GM12878 (cell line): ENCODE measurements at regions not wholly inside any gene's neighbourhood (a gene's known extent, or its start where the extent isn't known, plus 50 kb on each side); places are given as distances from the start of the nearest gene placed in this dataset.

Source experiments
- ATAC-seq: fragments of 200-7000 bp; cut with Tn5 transposase; 3 replicates; pipeline ENCODE4 v1.9.1; 2020; ENCODE audit warnings: mild to moderate bottlenecking, moderate library complexity
- BruUV-seq: library from RNA; stranded (reverse); fragments of 400-500 nt; replicated peaks from 2 replicates; lab custom pipeline; 2021; lab: Mats Ljungman, UMichigan
- CTCF ChIA-PET: fragments of 300-600 bp; sonication (Branson Sonifier 250); formaldehyde crosslinking; extraction: SDS; loops from one replicate; lab custom pipeline; 2021; ENCODE audit warnings: inconsistent platforms; lab: Yijun Ruan, JAX
- POLR2A ChIA-PET: fragments of 350-600 bp; formaldehyde crosslinking; extraction: SDS; loops from one replicate; lab custom pipeline; 2021; ENCODE audit warnings: inconsistent platforms; lab: Charles Lee
- RAD21 ChIA-PET: fragments of 300-600 bp; sonication (Branson Sonifier 250); formaldehyde crosslinking; loops from one replicate; lab custom pipeline; 2023; ENCODE audit warnings: antibody characterized with exemption; ENCODE audit not compliant: unreplicated experiment; lab: Charles Lee
- SMC1A ChIA-PET: fragments of 300-600 bp; sonication (Branson Sonifier 250); formaldehyde crosslinking; loops from one replicate; lab custom pipeline; 2023; ENCODE audit not compliant: unreplicated experiment, uncharacterized antibody; lab: Charles Lee
- DNase-seq: peaks from one replicate; pipeline ENCODE4 v3.0.0-alpha.2; 2011; ENCODE audit warnings: low read depth, low spot score
- FAIRE-seq: peaks from 3 replicates; lab custom pipeline; 2011; peaks lifted over from hg19 to GRCh38; lab: Jason Lieb, UNC
- H2AFZ ChIP-seq: 2 replicates; pipeline ENCODE4 v1.6.0; 2011; ENCODE audit warnings: low read depth, low read length, control low read depth; ENCODE audit not compliant: control insufficient read depth
- H3K27ac ChIP-seq: 2 replicates; pipeline ENCODE4 v1.5.1; 2011; ENCODE audit warnings: control low read depth; ENCODE audit not compliant: control insufficient read depth, insufficient read depth
- H3K27me3 ChIP-seq, 2 experiments: replicated peaks in 1 of 2; 2 replicates each; pipeline versions ENCODE4 v1.6.0 to v1.6.1; 2011; ENCODE audit warnings: low read length in 1 of 2; ENCODE audit not compliant: control insufficient read depth in 2 of 2, insufficient read depth in 2 of 2
- H3K36me3 ChIP-seq, 2 experiments: 2 replicates each; pipeline ENCODE4 v1.5.1; 2011; ENCODE audit warnings: low read length in 1 of 2; ENCODE audit not compliant: control insufficient read depth in 2 of 2, insufficient read depth in 2 of 2
- H3K4me1 ChIP-seq: 2 replicates; pipeline ENCODE4 v1.6.1; 2011; ENCODE audit warnings: mild to moderate bottlenecking, low read length, moderate library complexity, mixed read lengths; ENCODE audit not compliant: control insufficient read depth, insufficient read depth
- H3K4me2 ChIP-seq: 2 replicates; pipeline ENCODE4 v1.6.0; 2011; ENCODE audit warnings: control low read depth; ENCODE audit not compliant: control insufficient read depth, insufficient read depth
- H3K4me3 ChIP-seq: fragments of 200-600 bp; sonication (generic); 2 replicates; pipeline ENCODE4 v1.5.1; 2016
- H3K79me2 ChIP-seq: 2 replicates; pipeline ENCODE4 v1.6.0; 2011; ENCODE audit warnings: low read length; ENCODE audit not compliant: control insufficient read depth, insufficient read depth
- H3K9ac ChIP-seq: 2 replicates; pipeline ENCODE4 v1.8.0; 2011; ENCODE audit warnings: low read length, control low read depth, mixed read lengths; ENCODE audit not compliant: control insufficient read depth, insufficient read depth
- H3K9me3 ChIP-seq: replicated peaks from 3 replicates; pipeline ENCODE4 v1.5.1; 2011; ENCODE audit warnings: mild to moderate bottlenecking, low read length; ENCODE audit not compliant: control insufficient read depth, insufficient read depth
- H4K20me1 ChIP-seq: 2 replicates; pipeline ENCODE4 v1.6.0; 2011; ENCODE audit not compliant: control insufficient read depth, insufficient read depth
- CBFB ChIP-seq: IDR thresholded peaks from 2 replicates; pipeline ENCODE4 v1.6.1; 2016; ENCODE audit warnings: antibody characterized with exemption, low read depth
- CTCF ChIP-seq, 3 experiments: IDR thresholded peaks in 2 of 3; conservative IDR thresholded peaks in 1 of 3; 2 replicates each; pipeline ENCODE4 v1.5.1; 2011; ENCODE audit warnings: low read depth in 3 of 3, low read length in 3 of 3, mild to moderate bottlenecking in 3 of 3, control low read depth in 2 of 3, moderate library complexity in 2 of 3, inconsistent platforms in 1 of 3, mixed read lengths in 1 of 3; ENCODE audit not compliant: control insufficient read depth in 2 of 3, insufficient read depth in 1 of 3; ENCODE audit errors: extremely low read depth in 1 of 3
- LARP7 ChIP-seq: fragments of 450-650 bp; IDR thresholded peaks from 2 replicates; pipeline ENCODE4 v1.6.1; 2017; ENCODE audit warnings: mild to moderate bottlenecking
- NFIC ChIP-seq: IDR thresholded peaks from 2 replicates; pipeline ENCODE4 v1.6.1; 2012; ENCODE audit warnings: low read depth, mild to moderate bottlenecking, inconsistent platforms, low read length, moderate library complexity
- NR2C2 ChIP-seq: IDR thresholded peaks from 2 replicates; pipeline ENCODE4 v1.6.1; 2011; ENCODE audit warnings: borderline replicate concordance, low read depth; ENCODE audit not compliant: control insufficient read depth, insufficient read length
- NRF1 ChIP-seq: conservative IDR thresholded peaks from 2 replicates; pipeline ENCODE4 v1.6.1; 2011; ENCODE audit warnings: mild to moderate bottlenecking, low read depth, low read length, improper control_type of control experiment
- PAX8 ChIP-seq: fragments of 450-650 bp; IDR thresholded peaks from 2 replicates; pipeline ENCODE4 v1.6.1; 2017; ENCODE audit warnings: mild to moderate bottlenecking, moderate library complexity
- PML ChIP-seq: IDR thresholded peaks from 2 replicates; pipeline ENCODE4 v1.6.1; 2012; ENCODE audit warnings: low read length, inconsistent platforms
- RCOR1 ChIP-seq: conservative IDR thresholded peaks from 2 replicates; pipeline ENCODE4 v1.6.1; 2012; ENCODE audit warnings: low read depth, low read length, improper control_type of control experiment
- SIX5 ChIP-seq: IDR thresholded peaks from 2 replicates; pipeline ENCODE4 v1.6.1; 2011; ENCODE audit warnings: mild to moderate bottlenecking, low read depth, low read length, moderate library complexity; ENCODE audit not compliant: severe bottlenecking
- SMC3 ChIP-seq: IDR thresholded peaks from 2 replicates; pipeline ENCODE4 v1.6.1; 2011; ENCODE audit warnings: low read length, improper control_type of control experiment, borderline replicate concordance
- TAF1 ChIP-seq: IDR thresholded peaks from 2 replicates; pipeline ENCODE4 v1.6.1; 2011; ENCODE audit warnings: mild to moderate bottlenecking, low read depth, low read length, borderline replicate concordance
- TARDBP ChIP-seq: IDR thresholded peaks from 2 replicates; pipeline ENCODE4 v1.6.1; 2016; ENCODE audit warnings: borderline replicate concordance
- TCF3 ChIP-seq: IDR thresholded peaks from 2 replicates; pipeline ENCODE4 v1.6.1; 2012; ENCODE audit warnings: low read depth, mild to moderate bottlenecking, low read length, borderline replicate concordance; ENCODE audit not compliant: insufficient read depth
- WGBS: methylation state at CpG from one replicate; pipeline ENCODE4 v1.1.6; 2016; ENCODE audit warnings: low lambda C conversion rate; ENCODE audit not compliant: insufficient replicate concordance, insufficient coverage; ENCODE audit errors: missing lambda C conversion rate; 5-methylcytosine and 5-hydroxymethylcytosine counted together
- in situ Hi-C: fragments of 300-500 bp; cut with MboI; formaldehyde crosslinking; loops from 9 replicates; pipeline ENCODE4 v1.14.3; 2018; ENCODE audit warnings: mixed read lengths
- intact Hi-C: fragments of 100-400 bp; cut with micrococcal nuclease; formaldehyde crosslinking; loops from one replicate; pipeline ENCODE4 v1.14.2; 2022; ENCODE audit not compliant: unreplicated experiment
- TF ChIP-seq, protein P1 (sequence below): IDR thresholded peaks from 2 replicates; pipeline ENCODE4 v1.6.1; 2011; ENCODE audit warnings: borderline replicate concordance, low read depth, mild to moderate bottlenecking, moderate library complexity, mixed read lengths, low read length; ENCODE audit not compliant: insufficient read depth; ENCODE audit errors: extremely low read length
- TF ChIP-seq, protein P2 (sequence below): IDR thresholded peaks from 2 replicates; pipeline ENCODE4 v1.6.1; 2012; ENCODE audit warnings: low read depth, low read length, improper control_type of control experiment
- TF ChIP-seq, protein P3 (sequence below): fragments of 150-350 bp; IDR thresholded peaks from 2 replicates; pipeline ENCODE4 v1.6.1; 2016; ENCODE audit warnings: low read depth, low read length

GRCh38 chr6:163745536-163746400 is 331.2 kb downstream of the QKI start:
- DNase-seq = no peak
- Histone ChIP-seq H3K79me2 (no peaks in the 10 kb centered on the region), H2AFZ (no peak overlapping the region), H3K27ac (no peak overlapping the region), H3K9me3 (no peaks in the 10 kb centered on the region; the same call in 2 of the 3 replicates), H3K9ac (no peak overlapping the region), H3K4me3 (no peak overlapping the region), H3K36me3 (no peaks in the 10 kb centered on the region), H4K20me1 (no peaks in the 10 kb centered on the region), H3K4me2 (no peak overlapping the region), H3K4me1 (peaks cover 6% of the 10 kb centered on the region), H3K27me3 (no peaks in the 10 kb centered on the region)
- ChIA-PET POLR2A (no interaction called here), CTCF (no interaction called here), SMC1A (interaction anchor here (0.6 to 1.7 kb wide), 2 partner anchors 32 to 404 kb away, joined by 3 to 4 read pairs; no protein-coding TSS in a partner anchor), RAD21 (no interaction called here)
- WGBS = 69% methylated on average over 10 of the region's 10 CpGs
- no TSS peak for BruUV-seq
- intact Hi-C loops (no loop called here), in situ Hi-C loops (no loop called here)
- no peak for ATAC-seq
- no peak for FAIRE-seq
- TF ChIP-seq CTCF (IDR thresholded peaks at IDR 0.05 in 2 of 3, conservative IDR thresholded peaks at IDR 0.05 in 1 of 3; ENCODE audit: control insufficient read depth in 2 of 3, extremely low read depth in 1 of 3, insufficient read depth in 1 of 3, low read depth in 3 of 3, low read length in 3 of 3) = no peak
- TF ChIP-seq, protein P1, sequence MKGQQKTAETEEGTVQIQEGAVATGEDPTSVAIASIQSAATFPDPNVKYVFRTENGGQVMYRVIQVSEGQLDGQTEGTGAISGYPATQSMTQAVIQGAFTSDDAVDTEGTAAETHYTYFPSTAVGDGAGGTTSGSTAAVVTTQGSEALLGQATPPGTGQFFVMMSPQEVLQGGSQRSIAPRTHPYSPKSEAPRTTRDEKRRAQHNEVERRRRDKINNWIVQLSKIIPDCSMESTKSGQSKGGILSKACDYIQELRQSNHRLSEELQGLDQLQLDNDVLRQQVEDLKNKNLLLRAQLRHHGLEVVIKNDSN = no peak
- TF ChIP-seq LARP7 = no peak
- TF ChIP-seq SIX5 = no peak
- TF ChIP-seq, protein P2, sequence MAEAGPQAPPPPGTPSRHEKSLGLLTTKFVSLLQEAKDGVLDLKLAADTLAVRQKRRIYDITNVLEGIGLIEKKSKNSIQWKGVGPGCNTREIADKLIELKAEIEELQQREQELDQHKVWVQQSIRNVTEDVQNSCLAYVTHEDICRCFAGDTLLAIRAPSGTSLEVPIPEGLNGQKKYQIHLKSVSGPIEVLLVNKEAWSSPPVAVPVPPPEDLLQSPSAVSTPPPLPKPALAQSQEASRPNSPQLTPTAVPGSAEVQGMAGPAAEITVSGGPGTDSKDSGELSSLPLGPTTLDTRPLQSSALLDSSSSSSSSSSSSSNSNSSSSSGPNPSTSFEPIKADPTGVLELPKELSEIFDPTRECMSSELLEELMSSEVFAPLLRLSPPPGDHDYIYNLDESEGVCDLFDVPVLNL = no peak
- no peak for TF ChIP-seq NRF1
- no peak for TF ChIP-seq CBFB
- no peak for TF ChIP-seq NR2C2
- TF ChIP-seq TARDBP = no peak
- no peak for TF ChIP-seq PAX8
- no peak for TF ChIP-seq RCOR1
- no peak for TF ChIP-seq SMC3
- TF ChIP-seq NFIC = no peak
- no peak for TF ChIP-seq TCF3
- TF ChIP-seq, protein P3, sequence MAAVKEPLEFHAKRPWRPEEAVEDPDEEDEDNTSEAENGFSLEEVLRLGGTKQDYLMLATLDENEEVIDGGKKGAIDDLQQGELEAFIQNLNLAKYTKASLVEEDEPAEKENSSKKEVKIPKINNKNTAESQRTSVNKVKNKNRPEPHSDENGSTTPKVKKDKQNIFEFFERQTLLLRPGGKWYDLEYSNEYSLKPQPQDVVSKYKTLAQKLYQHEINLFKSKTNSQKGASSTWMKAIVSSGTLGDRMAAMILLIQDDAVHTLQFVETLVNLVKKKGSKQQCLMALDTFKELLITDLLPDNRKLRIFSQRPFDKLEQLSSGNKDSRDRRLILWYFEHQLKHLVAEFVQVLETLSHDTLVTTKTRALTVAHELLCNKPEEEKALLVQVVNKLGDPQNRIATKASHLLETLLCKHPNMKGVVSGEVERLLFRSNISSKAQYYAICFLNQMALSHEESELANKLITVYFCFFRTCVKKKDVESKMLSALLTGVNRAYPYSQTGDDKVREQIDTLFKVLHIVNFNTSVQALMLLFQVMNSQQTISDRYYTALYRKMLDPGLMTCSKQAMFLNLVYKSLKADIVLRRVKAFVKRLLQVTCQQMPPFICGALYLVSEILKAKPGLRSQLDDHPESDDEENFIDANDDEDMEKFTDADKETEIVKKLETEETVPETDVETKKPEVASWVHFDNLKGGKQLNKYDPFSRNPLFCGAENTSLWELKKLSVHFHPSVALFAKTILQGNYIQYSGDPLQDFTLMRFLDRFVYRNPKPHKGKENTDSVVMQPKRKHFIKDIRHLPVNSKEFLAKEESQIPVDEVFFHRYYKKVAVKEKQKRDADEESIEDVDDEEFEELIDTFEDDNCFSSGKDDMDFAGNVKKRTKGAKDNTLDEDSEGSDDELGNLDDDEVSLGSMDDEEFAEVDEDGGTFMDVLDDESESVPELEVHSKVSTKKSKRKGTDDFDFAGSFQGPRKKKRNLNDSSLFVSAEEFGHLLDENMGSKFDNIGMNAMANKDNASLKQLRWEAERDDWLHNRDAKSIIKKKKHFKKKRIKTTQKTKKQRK = no peak
- no peak for TF ChIP-seq PML
- TF ChIP-seq TAF1 = no peak
